Neutrophil (primary cell): ENCODE measurements at regions not wholly inside any gene's neighbourhood (a gene's known extent, or its start where the extent isn't known, plus 50 kb on each side); places are given as distances from the start of the nearest gene placed in this dataset.

Experiments
- H3K27ac ChIP-seq: fragments of 200-600 bp; sonication (generic); 2 replicates; pipeline ENCODE4 v1.5.1; 2016; ENCODE audit warnings: mild to moderate bottlenecking, moderate library complexity
- H3K27me3 ChIP-seq: fragments of 200-600 bp; sonication (generic); 2 replicates; pipeline ENCODE4 v1.6.0; 2016; ENCODE audit warnings: mild to moderate bottlenecking
- H3K36me3 ChIP-seq: fragments of 200-600 bp; sonication (generic); 2 replicates; pipeline ENCODE4 v1.5.1; 2017
- H3K4me1 ChIP-seq, 2 experiments: fragments of 200-600 bp in 1 of 2; sonication (generic) in 1 of 2; 1 replicate in 1 of 2; 2 replicates in 1 of 2; pipeline versions ENCODE4 v1.5.1 to v1.6.1; 2013 to 2016; ENCODE audit warnings: low read depth in 1 of 2, low read length in 1 of 2, mild to moderate bottlenecking in 1 of 2, moderate library complexity in 1 of 2; ENCODE audit not compliant: control insufficient read depth in 1 of 2, insufficient read depth in 1 of 2
- H3K4me3 ChIP-seq, 2 experiments: fragments of 200-600 bp in 1 of 2; sonication (generic) in 1 of 2; 1 replicate in 1 of 2; 2 replicates in 1 of 2; pipeline ENCODE4 v1.5.1; 2013 to 2016; ENCODE audit warnings: low read depth in 1 of 2, low read length in 1 of 2, mild to moderate bottlenecking in 1 of 2, moderate library complexity in 1 of 2
- H3K9me3 ChIP-seq: fragments of 200-600 bp; sonication (generic); 2 replicates; pipeline ENCODE4 v1.5.1; 2016
- TF ChIP-seq, protein P1 (sequence below): fragments of 200-600 bp; sonication (generic); IDR thresholded peaks from 2 replicates; pipeline ENCODE4 v1.5.1; 2016; ENCODE audit warnings: antibody characterized with exemption

GRCh38 chr22:22818202-22818538, 69.4 kb upstream of the IGLL5 start:
- H3K9me3 ChIP-seq: no peaks in the 10 kb centered on the region
- H3K27me3 ChIP-seq: no peaks in the 10 kb centered on the region
- H3K4me1 ChIP-seq: no peaks in the 10 kb centered on the region
- H3K27ac ChIP-seq: no peak overlapping the region
- TF ChIP-seq, protein P1, sequence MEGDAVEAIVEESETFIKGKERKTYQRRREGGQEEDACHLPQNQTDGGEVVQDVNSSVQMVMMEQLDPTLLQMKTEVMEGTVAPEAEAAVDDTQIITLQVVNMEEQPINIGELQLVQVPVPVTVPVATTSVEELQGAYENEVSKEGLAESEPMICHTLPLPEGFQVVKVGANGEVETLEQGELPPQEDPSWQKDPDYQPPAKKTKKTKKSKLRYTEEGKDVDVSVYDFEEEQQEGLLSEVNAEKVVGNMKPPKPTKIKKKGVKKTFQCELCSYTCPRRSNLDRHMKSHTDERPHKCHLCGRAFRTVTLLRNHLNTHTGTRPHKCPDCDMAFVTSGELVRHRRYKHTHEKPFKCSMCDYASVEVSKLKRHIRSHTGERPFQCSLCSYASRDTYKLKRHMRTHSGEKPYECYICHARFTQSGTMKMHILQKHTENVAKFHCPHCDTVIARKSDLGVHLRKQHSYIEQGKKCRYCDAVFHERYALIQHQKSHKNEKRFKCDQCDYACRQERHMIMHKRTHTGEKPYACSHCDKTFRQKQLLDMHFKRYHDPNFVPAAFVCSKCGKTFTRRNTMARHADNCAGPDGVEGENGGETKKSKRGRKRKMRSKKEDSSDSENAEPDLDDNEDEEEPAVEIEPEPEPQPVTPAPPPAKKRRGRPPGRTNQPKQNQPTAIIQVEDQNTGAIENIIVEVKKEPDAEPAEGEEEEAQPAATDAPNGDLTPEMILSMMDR: no peak
- no peaks in the 10 kb centered on the region for H3K36me3 ChIP-seq
- no peak overlapping the region for H3K4me3 ChIP-seq

DNA sequence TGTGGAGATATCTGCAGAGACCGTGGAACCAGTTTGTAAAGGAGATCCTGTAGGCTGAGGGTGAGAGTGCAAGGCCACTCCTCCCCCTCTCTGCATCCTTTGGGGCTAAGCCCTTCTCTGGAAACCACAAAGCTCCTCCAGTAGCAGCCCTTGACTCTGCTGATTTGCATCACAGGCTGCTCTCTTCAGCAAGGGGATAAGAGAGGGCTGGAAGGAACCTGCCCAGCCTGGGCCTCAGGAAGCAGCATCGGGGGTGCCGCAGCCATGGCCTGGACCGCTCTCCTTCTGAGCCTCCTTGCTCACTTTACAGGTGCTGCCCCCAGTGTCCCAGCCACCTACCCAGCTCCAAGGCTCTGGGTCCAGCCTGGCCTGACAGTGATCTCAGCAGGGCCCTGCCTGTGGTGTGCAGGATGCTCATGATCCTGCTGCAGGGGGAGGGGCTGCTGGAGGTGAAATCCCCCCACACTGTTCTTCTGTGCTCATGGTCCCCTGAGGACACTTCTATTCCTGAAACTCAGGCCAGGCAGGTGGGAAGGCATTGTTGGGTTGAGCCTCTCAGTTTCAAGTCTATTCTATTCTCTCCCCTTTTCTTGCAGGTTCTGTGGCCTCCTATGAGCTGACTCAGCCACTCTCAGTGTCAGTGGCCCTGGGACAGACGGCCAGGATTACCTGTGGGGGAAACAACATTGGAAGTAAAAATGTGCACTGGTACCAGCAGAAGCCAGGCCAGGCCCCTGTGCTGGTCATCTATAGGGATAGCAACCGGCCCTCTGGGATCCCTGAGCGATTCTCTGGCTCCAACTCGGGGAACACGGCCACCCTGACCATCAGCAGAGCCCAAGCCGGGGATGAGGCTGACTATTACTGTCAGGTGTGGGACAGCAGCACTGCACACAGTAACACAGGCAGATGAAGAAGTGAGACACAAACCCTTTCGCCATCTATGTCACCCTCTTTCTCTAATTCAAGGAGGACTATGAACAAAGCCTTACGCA, 68.5 kb upstream of the IGLL5 start:
- H3K4me3 ChIP-seq: no peak overlapping the region
- no peaks in the 10 kb centered on the region for H3K4me1 ChIP-seq
- no peaks in the 10 kb centered on the region for H3K9me3 ChIP-seq
- TF ChIP-seq, protein P1: no peak
- no peaks in the 10 kb centered on the region for H3K36me3 ChIP-seq
- no peak overlapping the region for H3K27ac ChIP-seq
- H3K27me3 ChIP-seq: no peaks in the 10 kb centered on the region

DNA sequence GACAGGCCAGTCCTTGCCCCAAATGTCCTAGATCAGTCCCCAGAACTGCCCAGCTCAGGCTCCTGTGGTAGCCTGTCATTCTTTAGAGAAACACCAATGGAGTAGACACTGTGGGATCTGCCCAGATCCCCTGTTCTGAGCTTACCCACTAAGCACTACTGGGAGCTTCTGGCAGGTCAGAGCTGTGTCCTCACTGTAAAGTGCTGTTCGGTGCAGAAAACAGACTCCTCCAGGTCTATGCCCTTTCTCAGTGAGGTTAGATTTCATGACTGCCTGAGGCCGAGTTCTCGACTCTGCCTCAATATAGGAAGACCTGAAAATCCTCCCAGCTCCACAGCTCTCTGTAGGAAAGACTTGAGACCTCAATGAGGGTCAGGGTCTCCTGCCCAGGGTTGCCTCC, 67.5 kb upstream of the IGLL5 start:
- H3K27ac ChIP-seq: no peak overlapping the region
- no peaks in the 10 kb centered on the region for H3K27me3 ChIP-seq
- TF ChIP-seq, protein P1: no peak
- H3K4me1 ChIP-seq: no peaks in the 10 kb centered on the region
- no peaks in the 10 kb centered on the region for H3K36me3 ChIP-seq
- no peaks in the 10 kb centered on the region for H3K9me3 ChIP-seq
- H3K4me3 ChIP-seq: no peak overlapping the region

GRCh38 chr22:22820626-22821025, 67.0 kb upstream of the IGLL5 start:
- Histone ChIP-seq H3K27me3 (no peaks in the 10 kb centered on the region), H3K4me1 (no peaks in the 10 kb centered on the region), H3K36me3 (no peaks in the 10 kb centered on the region), H3K9me3 (no peaks in the 10 kb centered on the region), H3K27ac (no peak overlapping the region), H3K4me3 (no peak overlapping the region)
- TF ChIP-seq, protein P1: no peak

DNA sequence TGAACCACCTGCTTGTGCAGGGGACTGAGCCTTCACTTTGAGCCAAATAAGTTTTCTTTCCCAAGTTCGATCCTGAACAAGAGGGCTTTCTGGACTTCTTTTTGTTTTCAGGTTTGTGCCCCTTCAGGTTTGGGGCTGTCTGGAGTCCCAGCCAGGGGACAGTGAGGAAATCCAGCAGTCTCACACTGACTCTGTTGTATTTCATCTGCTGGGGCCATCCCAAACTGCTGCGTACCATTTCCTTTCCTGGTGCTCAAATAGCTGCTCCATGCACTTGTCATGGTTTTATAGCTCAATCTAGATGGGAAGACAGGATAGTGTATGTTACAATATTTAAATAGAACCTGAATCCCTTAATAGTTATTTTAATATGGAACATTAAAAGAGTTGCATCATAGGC, 66.3 kb upstream of the IGLL5 start:
- no peaks in the 10 kb centered on the region for H3K27me3 ChIP-seq
- no peaks in the 10 kb centered on the region for H3K36me3 ChIP-seq
- H3K4me3 ChIP-seq: no peak overlapping the region
- no peaks in the 10 kb centered on the region for H3K9me3 ChIP-seq
- no peak overlapping the region for H3K27ac ChIP-seq
- H3K4me1 ChIP-seq: no peaks in the 10 kb centered on the region
- TF ChIP-seq, protein P1: no peak
